Endothelial cell (in vitro differentiated cells): ENCODE measurements at regions not wholly inside any gene's neighbourhood (a gene's known extent, or its start where the extent isn't known, plus 50 kb on each side); places are given as distances from the start of the nearest gene placed in this dataset.
"Not testable (repeated sequence)": the region's sequence is repeated elsewhere in the genome, so short reads cannot be mapped to it uniquely, and the experiment has no call there.

Source experiments
- DNase-seq: peaks from one replicate; pipeline ENCODE4 v3.0.0; 2021; ENCODE audit warnings: low spot score
- H3K27ac Mint-ChIP-seq: one replicate; pipeline ENCODE4 v1.8.0; 2021; ENCODE audit warnings: mixed read lengths, inconsistent platforms; ENCODE audit not compliant: unreplicated experiment
- H3K27me3 Mint-ChIP-seq: one replicate; pipeline ENCODE4 v1.8.0; 2021; ENCODE audit warnings: mild to moderate bottlenecking, moderate library complexity, mixed read lengths, inconsistent platforms; ENCODE audit not compliant: unreplicated experiment
- H3K36me3 Mint-ChIP-seq: one replicate; pipeline ENCODE4 v1.8.0; 2021; ENCODE audit warnings: mild to moderate bottlenecking, low read depth, mixed read lengths, inconsistent platforms; ENCODE audit not compliant: unreplicated experiment
- H3K4me1 Mint-ChIP-seq: one replicate; pipeline ENCODE4 v1.8.0; 2021; ENCODE audit warnings: mild to moderate bottlenecking, mixed read lengths, inconsistent platforms; ENCODE audit not compliant: unreplicated experiment
- H3K4me3 Mint-ChIP-seq: one replicate; pipeline ENCODE4 v1.8.0; 2021; ENCODE audit warnings: mild to moderate bottlenecking, mixed read lengths, inconsistent platforms; ENCODE audit not compliant: unreplicated experiment
- H3K9me3 Mint-ChIP-seq: one replicate; pipeline ENCODE4 v1.8.0; 2021; ENCODE audit warnings: mixed read lengths, inconsistent platforms; ENCODE audit not compliant: unreplicated experiment
- CTCF ChIP-seq: fragments of 200-600 bp; sonication (generic); IDR thresholded peaks from one replicate; pipeline ENCODE4 v1.5.0; 2021; ENCODE audit warnings: antibody characterized with exemption; ENCODE audit not compliant: unreplicated experiment

DNA sequence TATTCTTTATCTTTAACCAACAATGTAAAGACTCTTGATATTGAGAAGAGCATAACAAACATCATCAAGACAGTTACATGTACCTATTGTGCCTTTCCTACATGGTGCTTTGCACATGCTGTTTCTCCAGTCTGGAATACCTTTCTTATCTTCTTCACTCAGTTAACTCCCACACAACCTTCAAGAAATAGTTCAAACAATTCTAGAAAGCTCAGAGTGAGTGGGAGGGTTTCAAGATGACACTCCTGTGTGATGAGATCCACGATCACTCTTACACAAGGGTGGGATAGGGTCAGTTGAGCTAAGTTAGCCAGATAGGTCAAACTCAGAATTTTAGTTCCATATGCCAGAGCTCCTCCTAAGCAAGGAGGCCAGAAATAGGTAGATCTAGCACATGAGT, 915.5 kb downstream of the NR2F1-AS1 start:
- Mint-ChIP-seq H3K27me3 (peaks cover 2% of the 10 kb centered on the region), H3K4me3 (no peak overlapping the region), H3K4me1 (no peaks in the 10 kb centered on the region), H3K36me3 (no peaks in the 10 kb centered on the region), H3K9me3 (no peaks in the 10 kb centered on the region), H3K27ac (no peak overlapping the region)
- TF ChIP-seq CTCF: no peak
- no peak for DNase-seq

GRCh38 chr5:92662741-92663140, 918.3 kb downstream of the NR2F1-AS1 start:
- no peak for DNase-seq
- no peak for TF ChIP-seq CTCF
- Mint-ChIP-seq H3K9me3 (no peaks in the 10 kb centered on the region), H3K27me3 (peaks cover 2% of the 10 kb centered on the region), H3K4me3 (no peak overlapping the region), H3K27ac (no peak overlapping the region), H3K4me1 (no peaks in the 10 kb centered on the region), H3K36me3 (no peaks in the 10 kb centered on the region)

GRCh38 chr5:92659246-92659645, 921.8 kb downstream of the NR2F1-AS1 start:
- no peak for DNase-seq
- H3K36me3 Mint-ChIP-seq: no peaks in the 10 kb centered on the region
- H3K4me3 Mint-ChIP-seq: no peak overlapping the region
- TF ChIP-seq CTCF: no peak
- no peaks in the 10 kb centered on the region for H3K27me3 Mint-ChIP-seq
- H3K9me3 Mint-ChIP-seq: no peaks in the 10 kb centered on the region
- no peaks in the 10 kb centered on the region for H3K4me1 Mint-ChIP-seq
- H3K27ac Mint-ChIP-seq: no peak overlapping the region

GRCh38 chr5:92654601-92655000, 926.4 kb downstream of the NR2F1-AS1 start:
- not testable (repeated sequence) for H3K9me3 Mint-ChIP-seq, DNase-seq

DNA sequence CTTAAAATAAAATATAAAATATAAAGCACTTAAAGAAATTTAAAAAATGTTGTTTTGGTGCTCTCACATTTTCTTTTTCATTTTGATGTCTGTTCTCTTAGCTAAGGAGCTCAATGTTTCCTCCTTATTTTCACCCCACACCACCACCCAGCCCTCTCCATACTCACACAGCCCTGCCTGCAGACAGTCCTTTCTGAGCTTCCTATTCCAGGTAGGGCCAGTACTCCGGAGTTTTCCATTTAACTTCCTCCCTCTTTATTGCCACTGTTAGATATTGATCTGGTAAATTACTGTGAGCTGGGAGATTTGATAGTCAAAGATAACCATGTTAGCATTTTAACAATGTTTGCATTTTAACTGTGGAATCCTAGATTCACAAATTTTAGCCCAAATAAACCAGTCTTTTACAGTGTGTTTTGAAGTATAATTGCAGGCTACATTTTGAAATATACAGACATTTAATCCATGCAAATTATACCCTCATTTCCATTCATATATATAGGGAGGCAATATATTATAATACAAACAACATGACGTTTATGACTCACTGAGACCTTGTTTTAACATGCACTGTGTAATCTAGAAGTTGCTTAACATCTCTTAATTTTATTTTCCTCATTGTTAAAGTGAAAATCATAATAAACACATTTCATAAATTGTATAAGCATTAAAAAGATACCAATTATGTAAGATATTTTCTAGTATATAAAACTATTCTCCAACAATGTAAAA, 927.1 kb downstream of the NR2F1-AS1 start:
- no peaks in the 10 kb centered on the region for H3K27me3 Mint-ChIP-seq
- no peak overlapping the region for H3K27ac Mint-ChIP-seq
- no peak for DNase-seq
- H3K4me3 Mint-ChIP-seq: no peak overlapping the region
- H3K4me1 Mint-ChIP-seq: no peaks in the 10 kb centered on the region
- no peaks in the 10 kb centered on the region for H3K36me3 Mint-ChIP-seq
- TF ChIP-seq CTCF: no peak
- no peaks in the 10 kb centered on the region for H3K9me3 Mint-ChIP-seq

More at GRCh38 chr5:92654601-92655000, 926.4 kb downstream of the NR2F1-AS1 start:
- H3K4me3 Mint-ChIP-seq, H3K36me3 Mint-ChIP-seq, H3K27ac Mint-ChIP-seq, H3K27me3 Mint-ChIP-seq, H3K4me1 Mint-ChIP-seq: not testable (repeated sequence)
